DND-41 (cell line): ENCODE measurements at regions not wholly inside any gene's neighbourhood (a gene's known extent, or its start where the extent isn't known, plus 50 kb on each side); places are given as distances from the start of the nearest gene placed in this dataset.

Experiments
- ATAC-seq: fragments of 200-7000 bp; cut with Tn5 transposase; 3 replicates; pipeline ENCODE4 v1.9.1; 2021; ENCODE audit warnings: low read depth; ENCODE audit not compliant: insufficient read depth
- DNase-seq: peaks from one replicate; pipeline ENCODE4 v3.0.0-alpha.2; 2020
- H2AFZ ChIP-seq: 2 replicates; pipeline ENCODE4 v1.6.0; 2012; ENCODE audit warnings: low read depth, low read length
- H3K27ac ChIP-seq: 2 replicates; pipeline ENCODE4 v1.5.1; 2012; ENCODE audit warnings: low read length, inconsistent platforms
- H3K27me3 ChIP-seq: fragments of 200-600 bp; sonication (generic); 2 replicates; pipeline ENCODE4 v1.6.0; 2012; ENCODE audit warnings: low read length, mild to moderate bottlenecking, inconsistent platforms; ENCODE audit not compliant: insufficient read depth, poor library complexity
- H3K36me3 ChIP-seq: 2 replicates; pipeline ENCODE4 v1.5.1; 2012; ENCODE audit warnings: low read length, inconsistent platforms; ENCODE audit not compliant: insufficient read depth
- H3K4me1 ChIP-seq: 2 replicates; pipeline ENCODE4 v1.5.1; 2012; ENCODE audit warnings: mild to moderate bottlenecking, low read length; ENCODE audit not compliant: insufficient read depth
- H3K4me2 ChIP-seq: 2 replicates; pipeline ENCODE4 v1.6.0; 2012; ENCODE audit warnings: mild to moderate bottlenecking, moderate library complexity, low read length, inconsistent platforms; ENCODE audit not compliant: insufficient read depth
- H3K4me3 ChIP-seq, 2 experiments: fragments of 200-600 bp in 1 of 2; shearing (Covaris generic) in 1 of 2; 2 replicates each; pipeline ENCODE4 v1.5.1; 2012 to 2016; ENCODE audit warnings: inconsistent platforms in 2 of 2, low read length in 2 of 2, mild to moderate bottlenecking in 2 of 2, low read depth in 1 of 2, moderate library complexity in 1 of 2
- H3K79me2 ChIP-seq: 2 replicates; pipeline ENCODE4 v1.6.0; 2012; ENCODE audit warnings: low read length, inconsistent platforms; ENCODE audit not compliant: insufficient read depth
- H3K9ac ChIP-seq: 2 replicates; pipeline ENCODE4 v1.6.0; 2012; ENCODE audit warnings: low read depth, mild to moderate bottlenecking, inconsistent platforms, low read length, moderate library complexity
- H3K9me3 ChIP-seq: 2 replicates; pipeline ENCODE4 v1.5.1; 2012; ENCODE audit warnings: low read length, moderate library complexity, mild to moderate bottlenecking, inconsistent platforms; ENCODE audit not compliant: insufficient read depth, severe bottlenecking
- H4K20me1 ChIP-seq: 2 replicates; pipeline ENCODE4 v1.6.0; 2012; ENCODE audit warnings: low read length; ENCODE audit not compliant: insufficient read depth
- EZH2 ChIP-seq: IDR thresholded peaks from 3 replicates; pipeline ENCODE4 v1.6.1; 2012; ENCODE audit warnings: borderline replicate concordance, low read depth, mild to moderate bottlenecking, moderate library complexity, low read length, inconsistent platforms; ENCODE audit not compliant: severe bottlenecking
- TF ChIP-seq, protein P1 (sequence below): IDR thresholded peaks from 2 replicates; pipeline ENCODE4 v1.5.1; 2012; ENCODE audit warnings: borderline replicate concordance, low read length, moderate library complexity, mild to moderate bottlenecking; ENCODE audit not compliant: poor library complexity, severe bottlenecking; ENCODE audit errors: extremely low read depth

DNA sequence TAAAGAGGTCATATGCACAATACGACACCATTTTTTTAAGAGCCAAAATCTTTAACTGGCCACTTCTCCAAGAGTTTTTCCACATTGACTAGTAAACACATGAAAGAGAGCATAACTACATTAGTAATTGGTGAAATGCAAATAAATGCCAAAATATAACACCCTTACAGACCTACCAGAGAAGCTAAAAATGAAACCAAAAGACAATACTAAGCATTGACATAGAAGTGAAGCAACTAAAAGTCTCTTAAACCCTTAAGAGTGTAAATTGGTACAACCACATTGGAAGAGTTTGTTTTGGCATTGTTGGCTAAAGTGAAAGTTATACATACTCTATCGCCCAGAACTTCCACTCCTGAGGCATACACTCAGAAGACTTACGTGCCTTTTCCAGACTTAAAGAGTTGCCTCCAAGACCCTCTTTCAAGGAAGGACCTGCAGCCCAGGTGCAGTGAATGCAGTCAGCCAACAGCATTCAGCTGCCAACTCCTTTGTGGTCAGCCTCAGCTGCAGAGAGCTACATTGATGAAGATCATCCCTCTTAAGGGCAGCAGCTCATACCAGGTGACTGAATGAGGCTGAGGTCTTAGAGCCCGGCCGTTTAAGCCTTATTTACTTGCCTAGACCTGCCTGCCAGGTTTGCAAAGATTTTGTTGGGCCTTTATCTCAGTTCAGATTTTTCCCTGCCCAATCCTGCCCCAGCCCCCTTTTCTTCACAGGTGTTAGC lies 839.1 kb upstream of the ADGRL2 start:
- Histone ChIP-seq H3K9ac (no peak overlapping the region), H3K36me3 (no peaks in the 10 kb centered on the region), H3K4me1 (no peaks in the 10 kb centered on the region), H4K20me1 (no peaks in the 10 kb centered on the region), H3K4me3 (no peak overlapping the region), H3K27ac (no peak overlapping the region), H3K27me3 (no peaks in the 10 kb centered on the region), H3K79me2 (no peaks in the 10 kb centered on the region), H3K9me3 (no peaks in the 10 kb centered on the region), H3K4me2 (no peak overlapping the region), H2AFZ (no peak overlapping the region)
- DNase-seq: no peak
- TF ChIP-seq, protein P1, sequence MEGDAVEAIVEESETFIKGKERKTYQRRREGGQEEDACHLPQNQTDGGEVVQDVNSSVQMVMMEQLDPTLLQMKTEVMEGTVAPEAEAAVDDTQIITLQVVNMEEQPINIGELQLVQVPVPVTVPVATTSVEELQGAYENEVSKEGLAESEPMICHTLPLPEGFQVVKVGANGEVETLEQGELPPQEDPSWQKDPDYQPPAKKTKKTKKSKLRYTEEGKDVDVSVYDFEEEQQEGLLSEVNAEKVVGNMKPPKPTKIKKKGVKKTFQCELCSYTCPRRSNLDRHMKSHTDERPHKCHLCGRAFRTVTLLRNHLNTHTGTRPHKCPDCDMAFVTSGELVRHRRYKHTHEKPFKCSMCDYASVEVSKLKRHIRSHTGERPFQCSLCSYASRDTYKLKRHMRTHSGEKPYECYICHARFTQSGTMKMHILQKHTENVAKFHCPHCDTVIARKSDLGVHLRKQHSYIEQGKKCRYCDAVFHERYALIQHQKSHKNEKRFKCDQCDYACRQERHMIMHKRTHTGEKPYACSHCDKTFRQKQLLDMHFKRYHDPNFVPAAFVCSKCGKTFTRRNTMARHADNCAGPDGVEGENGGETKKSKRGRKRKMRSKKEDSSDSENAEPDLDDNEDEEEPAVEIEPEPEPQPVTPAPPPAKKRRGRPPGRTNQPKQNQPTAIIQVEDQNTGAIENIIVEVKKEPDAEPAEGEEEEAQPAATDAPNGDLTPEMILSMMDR: no peak
- no peak for TF ChIP-seq EZH2
- ATAC-seq: no peak

DNA sequence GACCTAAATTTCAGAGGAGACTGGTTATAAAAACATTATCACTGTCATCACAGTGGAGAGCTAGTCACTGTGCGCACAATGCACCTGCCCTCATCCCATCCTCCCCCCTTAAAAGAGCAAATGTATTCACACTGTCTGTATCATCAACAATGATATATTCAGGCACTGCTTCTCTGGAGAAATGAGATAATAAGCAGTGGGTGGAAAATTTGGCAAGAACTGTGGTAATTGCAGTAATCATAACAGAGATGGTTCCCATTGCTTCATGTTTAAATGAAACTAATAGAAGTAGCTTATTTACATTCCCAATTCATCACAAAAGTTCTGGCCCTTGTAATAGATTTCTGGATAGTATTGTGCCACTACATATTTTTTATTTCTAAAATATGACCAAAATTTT lies 867.4 kb upstream of the ADGRL2 start:
- Histone ChIP-seq H3K79me2 (no peaks in the 10 kb centered on the region), H3K4me2 (no peak overlapping the region), H3K27me3 (no peaks in the 10 kb centered on the region), H3K4me3 (no peak overlapping the region), H3K36me3 (no peaks in the 10 kb centered on the region), H2AFZ (no peak overlapping the region), H3K27ac (no peak overlapping the region), H3K4me1 (no peaks in the 10 kb centered on the region), H4K20me1 (no peaks in the 10 kb centered on the region), H3K9me3 (no peaks in the 10 kb centered on the region), H3K9ac (no peak overlapping the region)
- no peak for TF ChIP-seq EZH2
- TF ChIP-seq, protein P1: no peak
- ATAC-seq (no peak), DNase-seq (no peak)

DNA sequence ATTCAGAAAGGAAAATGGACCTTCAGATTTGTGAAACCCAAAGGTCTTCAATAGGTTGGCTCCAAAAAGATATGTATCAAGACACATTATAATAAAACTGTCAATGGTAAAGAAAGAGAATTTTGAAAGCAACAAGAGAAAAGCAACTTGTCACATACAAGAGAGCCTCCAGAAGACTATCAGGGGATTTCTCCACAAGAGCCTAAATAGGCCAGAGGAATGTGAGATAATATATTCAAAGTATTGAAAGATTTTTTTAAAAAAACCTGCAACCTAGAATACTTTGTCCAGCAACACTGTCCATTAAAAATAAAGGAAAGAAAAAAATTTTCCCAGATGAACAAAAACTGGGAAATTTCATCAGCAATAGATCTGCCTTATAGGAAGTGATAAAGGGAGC lies 869.6 kb upstream of the ADGRL2 start:
- H3K27ac ChIP-seq: no peak overlapping the region
- no peaks in the 10 kb centered on the region for H3K9me3 ChIP-seq
- H2AFZ ChIP-seq: no peak overlapping the region
- H3K79me2 ChIP-seq: no peaks in the 10 kb centered on the region
- H3K4me2 ChIP-seq: no peak overlapping the region
- no peaks in the 10 kb centered on the region for H3K27me3 ChIP-seq
- no peaks in the 10 kb centered on the region for H3K36me3 ChIP-seq
- no peak for ATAC-seq
- no peak overlapping the region for H3K4me3 ChIP-seq
- no peak overlapping the region for H3K9ac ChIP-seq
- DNase-seq: no peak
- no peaks in the 10 kb centered on the region for H3K4me1 ChIP-seq
- no peaks in the 10 kb centered on the region for H4K20me1 ChIP-seq
- no peak for TF ChIP-seq EZH2
- TF ChIP-seq, protein P1: no peak
